Ishikawa (cell line): ENCODE measurements at regions not wholly inside any gene's neighbourhood (a gene's known extent, or its start where the extent isn't known, plus 50 kb on each side); places are given as distances from the start of the nearest gene placed in this dataset.

Experiments used
- CEBPB ChIP-seq: IDR thresholded peaks from 2 replicates; pipeline ENCODE4 v1.6.1; 2012
- CREB1 ChIP-seq: IDR thresholded peaks from 2 replicates; pipeline ENCODE4 v1.6.1; 2012; ENCODE audit warnings: low read depth
- EP300 ChIP-seq: IDR thresholded peaks from 2 replicates; pipeline ENCODE4 v1.6.1; 2012; ENCODE audit warnings: borderline replicate concordance
- FOXM1 ChIP-seq: IDR thresholded peaks from 2 replicates; pipeline ENCODE4 v1.6.1; 2012; ENCODE audit warnings: low read depth, borderline replicate concordance
- RAD21 ChIP-seq: IDR thresholded peaks from 2 replicates; pipeline ENCODE4 v1.6.1; 2012; ENCODE audit warnings: low read depth
- TAF1 ChIP-seq: IDR thresholded peaks from 2 replicates; pipeline ENCODE4 v1.6.1; 2012; ENCODE audit warnings: low read depth, mild to moderate bottlenecking
- TCF12 ChIP-seq: IDR thresholded peaks from 2 replicates; pipeline ENCODE4 v1.6.1; 2012; ENCODE audit warnings: low read depth
- TEAD4 ChIP-seq: IDR thresholded peaks from 2 replicates; pipeline ENCODE4 v1.6.1; 2012
- YY1 ChIP-seq: IDR thresholded peaks from 2 replicates; pipeline ENCODE4 v1.6.1; 2012; ENCODE audit warnings: low read depth
- TF ChIP-seq, protein P1 (sequence below): IDR thresholded peaks from 2 replicates; pipeline ENCODE4 v1.6.1; 2012
- TF ChIP-seq, protein P2 (sequence below): IDR thresholded peaks from 2 replicates; pipeline ENCODE4 v1.6.1; 2012; ENCODE audit warnings: low read depth, mild to moderate bottlenecking
- TF ChIP-seq, protein P3 (sequence below): IDR thresholded peaks from 2 replicates; pipeline ENCODE4 v1.6.1; 2012

DNA sequence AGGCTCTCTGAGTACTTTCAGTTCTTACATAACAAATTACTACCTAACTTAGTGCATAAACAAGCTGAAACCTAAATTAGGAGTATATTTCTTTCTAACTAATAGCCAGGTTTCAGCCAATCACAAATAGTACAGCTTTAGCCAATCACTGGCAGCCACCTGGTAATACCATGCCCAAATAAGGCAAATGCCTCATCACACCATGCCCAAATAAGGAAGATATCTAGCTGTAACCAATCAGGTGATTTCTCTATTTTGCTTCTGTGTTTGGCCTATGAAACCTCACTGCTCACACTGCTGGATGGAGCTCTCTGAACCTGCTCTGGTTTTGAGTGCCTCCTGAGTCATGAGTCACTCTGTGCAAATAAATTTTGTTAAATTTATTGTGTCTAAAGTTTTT, 113.5 kb downstream of the DDIT4L start:
- TF ChIP-seq RAD21 (no peak), YY1 (no peak), EP300 (no peak), FOXM1 (no peak), CEBPB (no peak), TCF12 (no peak), CREB1 (no peak), TEAD4 (no peak), TAF1 (no peak)
- TF ChIP-seq, protein P1, sequence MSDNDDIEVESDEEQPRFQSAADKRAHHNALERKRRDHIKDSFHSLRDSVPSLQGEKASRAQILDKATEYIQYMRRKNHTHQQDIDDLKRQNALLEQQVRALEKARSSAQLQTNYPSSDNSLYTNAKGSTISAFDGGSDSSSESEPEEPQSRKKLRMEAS = no peak
- TF ChIP-seq, protein P2, sequence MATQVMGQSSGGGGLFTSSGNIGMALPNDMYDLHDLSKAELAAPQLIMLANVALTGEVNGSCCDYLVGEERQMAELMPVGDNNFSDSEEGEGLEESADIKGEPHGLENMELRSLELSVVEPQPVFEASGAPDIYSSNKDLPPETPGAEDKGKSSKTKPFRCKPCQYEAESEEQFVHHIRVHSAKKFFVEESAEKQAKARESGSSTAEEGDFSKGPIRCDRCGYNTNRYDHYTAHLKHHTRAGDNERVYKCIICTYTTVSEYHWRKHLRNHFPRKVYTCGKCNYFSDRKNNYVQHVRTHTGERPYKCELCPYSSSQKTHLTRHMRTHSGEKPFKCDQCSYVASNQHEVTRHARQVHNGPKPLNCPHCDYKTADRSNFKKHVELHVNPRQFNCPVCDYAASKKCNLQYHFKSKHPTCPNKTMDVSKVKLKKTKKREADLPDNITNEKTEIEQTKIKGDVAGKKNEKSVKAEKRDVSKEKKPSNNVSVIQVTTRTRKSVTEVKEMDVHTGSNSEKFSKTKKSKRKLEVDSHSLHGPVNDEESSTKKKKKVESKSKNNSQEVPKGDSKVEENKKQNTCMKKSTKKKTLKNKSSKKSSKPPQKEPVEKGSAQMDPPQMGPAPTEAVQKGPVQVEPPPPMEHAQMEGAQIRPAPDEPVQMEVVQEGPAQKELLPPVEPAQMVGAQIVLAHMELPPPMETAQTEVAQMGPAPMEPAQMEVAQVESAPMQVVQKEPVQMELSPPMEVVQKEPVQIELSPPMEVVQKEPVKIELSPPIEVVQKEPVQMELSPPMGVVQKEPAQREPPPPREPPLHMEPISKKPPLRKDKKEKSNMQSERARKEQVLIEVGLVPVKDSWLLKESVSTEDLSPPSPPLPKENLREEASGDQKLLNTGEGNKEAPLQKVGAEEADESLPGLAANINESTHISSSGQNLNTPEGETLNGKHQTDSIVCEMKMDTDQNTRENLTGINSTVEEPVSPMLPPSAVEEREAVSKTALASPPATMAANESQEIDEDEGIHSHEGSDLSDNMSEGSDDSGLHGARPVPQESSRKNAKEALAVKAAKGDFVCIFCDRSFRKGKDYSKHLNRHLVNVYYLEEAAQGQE = no peak
- TF ChIP-seq, protein P3, sequence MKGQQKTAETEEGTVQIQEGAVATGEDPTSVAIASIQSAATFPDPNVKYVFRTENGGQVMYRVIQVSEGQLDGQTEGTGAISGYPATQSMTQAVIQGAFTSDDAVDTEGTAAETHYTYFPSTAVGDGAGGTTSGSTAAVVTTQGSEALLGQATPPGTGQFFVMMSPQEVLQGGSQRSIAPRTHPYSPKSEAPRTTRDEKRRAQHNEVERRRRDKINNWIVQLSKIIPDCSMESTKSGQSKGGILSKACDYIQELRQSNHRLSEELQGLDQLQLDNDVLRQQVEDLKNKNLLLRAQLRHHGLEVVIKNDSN = no peak
